Ureter (tissue), 1 donor: ENCODE measurements at regions not wholly inside any gene's neighbourhood (a gene's known extent, or its start where the extent isn't known, plus 50 kb on each side); places are given as distances from the start of the nearest gene placed in this dataset.

ENCODE experiments used
- DNase-seq: peaks from one replicate; pipeline ENCODE4 v3.0.0-alpha.2; 2020; ENCODE audit warnings: low spot score
- donor health status: DM: yes; HTN: yes; CAD: no.

- DNase-seq, result peak; percentile 33
These were observed 136.6 kb upstream of the FAM20C start for GRCh38 chr7:55690-56248.

GRCh38 chr7:56291-56913, 136.0 kb upstream of the FAM20C start:
- DNase-seq, result peak; percentile 15

GRCh38 chr7:57071-57470, 135.3 kb upstream of the FAM20C start:
- DNase-seq, result peak; percentile 13

- peak; percentile 29 for DNase-seq
These were observed 134.7 kb upstream of the FAM20C start for GRCh38 chr7:57482-58255.

- peak; percentile 9 for DNase-seq
These were observed 134.1 kb upstream of the FAM20C start for GRCh38 chr7:58316-58715.

- no peak for DNase-seq
These were observed 133.0 kb upstream of the FAM20C start for GRCh38 chr7:59079-60016.

GRCh38 chr7:60017-60675, 132.2 kb upstream of the FAM20C start:
- no peak for DNase-seq

GRCh38 chr7:60706-61105, 131.7 kb upstream of the FAM20C start:
- no peak for DNase-seq

GRCh38 chr7:61111-61510, 131.3 kb upstream of the FAM20C start:
- DNase-seq, result no peak

GRCh38 chr7:61576-62360, 130.6 kb upstream of the FAM20C start:
- DNase-seq, result no peak

GRCh38 chr7:62361-63116, 129.8 kb upstream of the FAM20C start:
- no peak for DNase-seq

- DNase-seq, result no peak
These were observed 129.3 kb upstream of the FAM20C start for GRCh38 chr7:63117-63480.

- DNase-seq, result no peak
These were observed 128.8 kb upstream of the FAM20C start for GRCh38 chr7:63521-64021.

GRCh38 chr7:64098-64915, 128.1 kb upstream of the FAM20C start:
- no peak for DNase-seq

- no peak for DNase-seq
These were observed 127.4 kb upstream of the FAM20C start for GRCh38 chr7:64916-65341.

GRCh38 chr7:65554-65953, 126.8 kb upstream of the FAM20C start:
- no peak for DNase-seq

- no peak for DNase-seq
These were observed 126.1 kb upstream of the FAM20C start for GRCh38 chr7:66296-66695.

GRCh38 chr7:66741-67140, 125.6 kb upstream of the FAM20C start:
- no peak for DNase-seq
